ENCODE measurements at regions not wholly inside any gene's neighbourhood (a gene's known extent, or its start where the extent isn't known, plus 50 kb on each side); places are given as distances from the start of the nearest gene placed in this dataset.

DNA sequence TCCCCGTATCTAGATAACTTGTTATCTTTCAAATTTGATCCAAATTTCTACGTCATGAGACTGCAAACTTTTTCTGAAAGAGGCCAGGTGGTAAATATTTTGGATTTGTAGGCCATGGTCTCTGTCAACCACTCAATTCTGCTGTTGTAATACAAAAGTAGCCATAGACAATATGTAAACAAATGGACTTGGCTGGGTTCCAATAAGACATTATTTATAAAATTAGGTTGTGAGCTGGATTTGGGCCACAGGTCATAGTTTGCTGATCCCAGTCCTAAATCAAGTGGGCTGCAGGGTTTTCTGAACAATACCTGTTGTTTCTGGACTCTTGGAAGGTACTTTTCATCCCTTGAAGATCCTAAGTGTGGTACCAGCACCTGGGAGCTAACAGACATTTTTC is 1178.0 kb downstream of the SORCS1 start:
- TF ChIP-seq CTCF (IDR thresholded peaks at IDR 0.05) = no peak
- TF ChIP-seq CREB1 (CRISPR knock-in tag; IDR thresholded peaks at IDR 0.05) = no peak
- TF ChIP-seq ELF4 (CRISPR knock-in tag; IDR thresholded peaks at IDR 0.05; ENCODE audit: low read depth) = no peak
- TF ChIP-seq, protein P1, sequence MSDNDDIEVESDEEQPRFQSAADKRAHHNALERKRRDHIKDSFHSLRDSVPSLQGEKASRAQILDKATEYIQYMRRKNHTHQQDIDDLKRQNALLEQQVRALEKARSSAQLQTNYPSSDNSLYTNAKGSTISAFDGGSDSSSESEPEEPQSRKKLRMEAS (CRISPR knock-in tag; IDR thresholded peaks at IDR 0.05) = no peak
